B cell (primary cell): ENCODE measurements at regions not wholly inside any gene's neighbourhood (a gene's known extent, or its start where the extent isn't known, plus 50 kb on each side); places are given as distances from the start of the nearest gene placed in this dataset.

Experiments
- CTCF ChIP-seq: fragments of 200-600 bp; IDR thresholded peaks from one replicate; pipeline ENCODE4 v1.8.0; 2022; ENCODE audit warnings: antibody characterized with exemption, mild to moderate bottlenecking
- EZH2 ChIP-seq: IDR thresholded peaks from 2 replicates; pipeline ENCODE4 v1.6.1; 2012; ENCODE audit warnings: borderline replicate concordance, low read depth, mild to moderate bottlenecking, moderate library complexity, low read length; ENCODE audit not compliant: insufficient read depth, poor library complexity, severe bottlenecking

- TF ChIP-seq CTCF (no peak), EZH2 (no peak)
Measured at GRCh38 chr4:85368932-85369331, 106.0 kb upstream of the ARHGAP24 start.
